NOMO-1 treated with DMSO at 0.1 percent for 48 hours (cell line): ENCODE measurements at regions not wholly inside any gene's neighbourhood (a gene's known extent, or its start where the extent isn't known, plus 50 kb on each side); places are given as distances from the start of the nearest gene placed in this dataset.

Source experiments
- DNase-seq: peaks from one replicate; lab custom pipeline; 2025; ENCODE audit not compliant: unreplicated experiment; lab: John Stamatoyannopoulos, UW

DNA sequence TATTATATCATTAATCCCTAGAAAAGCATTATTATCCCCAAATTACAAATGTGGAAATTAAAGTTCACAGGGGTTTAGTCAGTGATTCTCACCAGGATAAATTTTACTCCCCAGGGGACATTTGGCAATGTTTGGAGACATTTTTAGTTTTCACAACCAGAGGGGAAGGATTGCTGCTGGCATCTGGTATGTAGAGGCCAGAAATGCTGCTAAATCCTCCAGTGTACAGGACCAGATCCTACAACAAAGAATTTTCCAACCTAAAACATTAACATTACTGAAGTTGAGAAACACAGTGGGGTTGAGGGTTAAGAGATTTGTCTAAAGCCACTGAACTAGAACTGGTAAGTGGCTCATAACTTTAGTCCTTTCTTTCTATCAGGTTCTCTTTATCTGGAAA, 162.0 kb upstream of the SYT6 start:
- DNase-seq: no peak

DNA sequence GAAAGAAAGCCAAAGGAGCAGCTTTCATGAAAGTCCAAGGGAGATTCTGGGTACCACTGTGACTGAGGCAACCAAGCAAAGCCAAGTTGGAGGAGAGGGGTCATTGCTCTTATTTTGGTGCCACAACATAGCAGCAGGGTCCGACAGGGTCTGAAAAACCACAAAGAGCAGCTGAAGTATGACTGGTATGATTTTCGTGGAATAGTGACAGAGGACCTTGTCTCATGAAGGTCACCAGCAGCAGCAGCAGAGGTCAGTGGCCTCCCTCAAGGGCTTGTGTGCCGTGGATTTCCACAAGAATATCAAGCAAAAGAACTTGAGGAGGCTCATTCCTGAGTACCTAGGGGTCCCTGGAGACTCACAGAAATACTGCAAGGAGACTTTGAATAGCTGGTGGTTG, 160.9 kb upstream of the SYT6 start:
- DNase-seq: no peak

DNA sequence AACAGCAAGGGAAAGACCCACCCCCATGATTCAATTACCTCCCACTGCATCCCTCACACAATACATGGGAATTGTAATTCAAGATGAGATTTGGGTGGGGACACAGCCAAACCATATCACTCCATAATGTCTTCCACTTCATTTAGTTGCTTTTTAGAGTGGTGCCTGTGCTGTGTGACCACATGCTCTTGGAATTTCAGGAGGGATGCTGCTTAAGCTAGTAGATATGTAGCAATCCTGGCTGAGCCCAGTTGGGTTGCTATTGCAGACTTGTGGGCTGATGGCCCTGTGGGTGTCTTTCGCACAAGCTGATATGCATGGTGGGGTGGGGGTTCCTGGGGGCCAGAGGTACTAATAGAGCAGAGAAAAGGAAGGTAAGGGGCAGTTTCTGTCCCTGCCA, 160.4 kb upstream of the SYT6 start:
- DNase-seq: no peak

DNA sequence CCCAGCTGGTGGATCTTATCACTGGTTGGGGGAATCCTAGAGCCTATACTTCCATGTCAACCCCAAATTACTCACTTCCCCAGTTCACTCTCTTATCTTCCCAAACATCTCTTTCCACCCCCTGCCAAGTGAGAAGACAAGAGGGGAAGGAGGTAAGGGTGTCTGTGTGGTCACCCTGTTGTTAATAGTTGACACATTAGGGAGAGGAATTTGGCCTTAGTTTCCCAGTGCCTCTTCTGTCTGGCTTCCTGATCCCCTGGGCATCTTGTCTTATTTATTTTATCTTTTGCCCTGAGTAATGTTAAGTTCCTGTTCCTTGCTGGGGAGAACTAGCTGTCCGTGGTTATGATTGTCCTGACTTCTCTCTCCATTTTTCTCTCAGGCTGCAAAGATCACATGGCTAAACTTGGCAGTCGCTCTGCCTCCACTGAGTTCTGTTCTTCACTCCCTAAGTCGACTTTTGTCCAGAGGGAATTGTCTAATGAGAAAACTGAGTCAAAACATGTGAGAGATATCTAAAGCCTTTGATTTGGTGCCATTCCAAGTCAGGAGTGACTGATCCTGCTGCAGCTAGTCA, 157.1 kb upstream of the SYT6 start:
- DNase-seq: no peak

DNA sequence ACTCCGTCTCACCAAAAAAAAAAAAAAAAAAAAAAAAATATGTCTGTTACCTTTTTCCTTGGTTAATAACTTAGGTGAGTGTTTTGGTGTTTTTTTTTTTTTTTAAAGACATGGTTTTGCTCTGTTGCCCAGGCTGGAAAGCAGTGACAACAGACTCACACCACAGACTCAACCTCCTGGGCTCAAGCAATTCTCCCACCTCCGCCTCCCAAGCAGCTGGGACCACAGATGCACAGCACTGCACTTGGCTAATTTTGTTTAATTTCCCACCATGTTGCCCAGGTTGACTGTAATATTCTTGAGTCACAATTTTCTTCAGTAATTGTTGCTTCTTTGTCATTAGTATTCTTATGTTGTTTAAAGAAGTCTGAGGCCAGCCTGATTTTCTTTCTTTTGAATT, 149.2 kb upstream of the SYT6 start:
- no peak for DNase-seq

DNA sequence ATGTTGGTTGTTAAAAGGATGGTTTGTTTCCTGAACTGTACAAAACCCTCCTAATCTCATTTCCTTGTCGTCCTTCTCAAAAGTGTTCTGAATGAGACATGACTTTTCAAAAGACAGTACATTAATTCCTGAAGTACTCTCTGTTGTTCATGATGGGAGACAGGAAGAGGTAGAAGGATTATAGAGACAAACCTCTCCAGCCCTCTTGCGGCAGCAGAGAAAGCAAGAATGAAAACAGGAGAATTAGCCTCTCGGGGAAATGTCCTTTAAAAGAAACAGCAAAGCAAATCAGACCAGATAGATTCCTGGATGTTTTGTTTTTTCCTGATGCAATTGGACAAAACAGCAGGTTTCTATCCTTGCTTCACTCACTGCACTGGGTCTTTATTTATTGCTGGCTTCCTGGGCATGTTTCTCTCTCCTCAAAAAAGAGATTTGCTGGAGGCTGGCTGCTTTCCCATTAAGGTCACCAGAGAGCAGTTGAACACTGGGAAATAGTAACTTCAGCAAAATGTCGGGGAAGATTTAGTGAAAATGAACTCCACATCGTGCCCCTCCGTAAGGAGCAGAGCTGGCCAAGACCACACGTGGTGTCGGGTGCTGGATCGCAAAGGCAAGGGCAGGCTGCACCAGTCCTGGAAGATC, 145.8 kb upstream of the SYT6 start:
- DNase-seq: no peak

DNA sequence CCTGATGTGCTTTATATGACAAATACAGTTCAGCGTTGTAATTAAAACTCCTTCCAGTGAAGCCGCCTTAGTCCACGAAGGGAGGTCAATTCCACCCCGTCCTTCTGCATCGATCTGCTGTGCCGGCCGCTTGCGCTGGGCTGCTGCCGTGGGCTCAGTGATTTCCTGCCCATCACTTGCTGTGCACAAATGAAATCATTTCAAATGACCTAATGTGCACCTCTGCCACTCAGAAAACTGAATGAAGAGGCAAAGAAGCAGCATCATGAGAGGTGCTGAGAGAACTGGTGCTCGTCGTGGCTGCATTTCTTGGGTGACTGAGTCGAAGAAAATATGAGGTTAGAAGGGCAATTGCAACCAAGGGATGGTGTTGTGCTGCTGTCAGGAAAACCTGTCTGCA, 144.3 kb upstream of the SYT6 start:
- DNase-seq: no peak

DNA sequence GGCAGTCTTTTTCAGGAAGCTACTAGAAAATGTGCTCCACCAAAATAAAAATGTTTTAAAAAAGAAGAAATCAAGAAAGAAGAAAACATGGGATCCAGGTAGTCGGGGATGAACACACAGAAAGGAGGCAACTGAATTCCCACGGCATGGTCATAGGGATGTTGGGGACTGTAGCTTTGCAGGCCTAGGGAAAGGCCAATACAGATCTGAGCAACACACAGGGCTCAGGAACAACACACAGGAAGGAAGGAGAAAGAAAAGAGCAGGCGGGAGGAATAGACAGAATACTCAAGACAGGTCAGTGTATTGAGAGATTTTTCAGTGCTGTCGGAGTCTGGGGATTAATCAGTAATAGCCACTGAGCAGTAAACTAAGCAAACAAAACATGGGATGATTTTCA, 142.7 kb upstream of the SYT6 start:
- DNase-seq: no peak

DNA sequence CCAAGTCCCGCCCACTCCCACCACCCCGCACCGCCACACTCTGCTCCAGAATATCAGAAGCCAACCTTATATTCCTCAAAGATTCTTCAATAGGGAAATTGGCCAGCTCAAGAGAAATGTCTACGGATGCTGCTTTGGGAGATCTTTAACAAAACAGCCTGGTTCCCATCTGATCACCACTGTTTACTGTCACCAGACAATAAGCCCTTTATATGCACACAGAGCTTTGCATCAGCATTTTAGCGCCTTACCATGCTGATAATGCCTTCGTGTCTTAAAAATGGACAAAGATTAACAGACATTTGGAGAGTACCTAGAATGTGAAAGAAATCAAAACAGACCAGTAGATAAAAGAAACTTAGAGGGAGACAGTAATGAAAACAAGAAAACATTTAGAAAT, 141.7 kb upstream of the SYT6 start:
- DNase-seq: no peak

DNA sequence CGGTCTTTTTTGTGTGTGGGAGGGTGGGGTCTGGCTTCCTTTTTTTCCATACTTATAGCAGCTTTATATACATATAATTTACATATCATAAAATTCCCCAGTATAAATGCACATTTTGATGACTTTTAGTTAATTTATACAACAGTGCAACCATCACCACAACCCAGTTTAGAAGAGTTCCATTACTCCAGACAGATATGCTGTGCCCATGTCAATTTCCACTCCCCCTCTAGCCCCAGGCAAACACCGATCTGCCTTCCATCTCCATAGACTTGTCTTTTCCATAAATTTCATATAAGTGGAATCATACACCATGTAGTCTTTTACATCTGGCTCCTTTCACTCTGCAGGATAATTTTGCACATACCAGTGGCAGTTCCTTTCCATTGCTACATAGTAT, 139.2 kb upstream of the SYT6 start:
- DNase-seq: no peak

DNA sequence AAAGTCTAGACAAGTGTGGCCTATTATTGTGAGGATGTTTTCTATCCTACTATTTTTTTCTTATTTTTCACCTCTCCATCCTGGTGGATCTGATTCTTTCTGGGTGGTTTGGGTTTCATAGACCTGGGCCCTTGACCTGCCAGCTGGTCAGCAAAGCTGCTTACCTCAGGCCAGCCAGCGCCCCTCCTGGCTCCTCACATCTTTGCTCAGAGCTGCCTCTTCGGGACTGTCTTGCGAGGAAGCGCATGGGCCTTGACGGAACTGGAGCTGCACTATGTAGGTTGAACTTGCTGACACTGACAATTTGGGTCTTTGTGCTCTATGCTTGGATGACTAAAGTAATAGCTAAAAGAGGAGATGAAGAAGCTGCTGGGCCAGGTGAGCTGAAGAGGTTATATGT, 138.5 kb upstream of the SYT6 start:
- no peak for DNase-seq

DNA sequence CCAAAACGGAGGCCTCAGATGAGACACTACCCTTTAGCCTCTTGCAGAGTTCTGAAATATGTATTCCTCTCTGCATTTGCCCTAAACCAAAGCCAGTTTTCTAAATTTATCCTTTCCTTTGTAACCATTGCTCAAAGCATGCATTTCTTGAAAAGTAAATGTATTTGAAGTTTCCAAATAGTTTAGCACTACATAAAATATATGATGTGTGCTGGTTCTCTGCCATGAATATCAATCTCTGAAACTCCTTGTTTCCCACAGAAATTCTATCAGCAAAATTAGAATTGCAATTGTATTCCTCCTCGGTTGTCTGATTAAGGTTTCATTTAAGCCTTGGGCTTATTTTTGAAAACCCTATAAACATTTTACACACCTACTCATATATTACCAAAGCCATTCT, 137.1 kb upstream of the SYT6 start:
- DNase-seq: no peak

DNA sequence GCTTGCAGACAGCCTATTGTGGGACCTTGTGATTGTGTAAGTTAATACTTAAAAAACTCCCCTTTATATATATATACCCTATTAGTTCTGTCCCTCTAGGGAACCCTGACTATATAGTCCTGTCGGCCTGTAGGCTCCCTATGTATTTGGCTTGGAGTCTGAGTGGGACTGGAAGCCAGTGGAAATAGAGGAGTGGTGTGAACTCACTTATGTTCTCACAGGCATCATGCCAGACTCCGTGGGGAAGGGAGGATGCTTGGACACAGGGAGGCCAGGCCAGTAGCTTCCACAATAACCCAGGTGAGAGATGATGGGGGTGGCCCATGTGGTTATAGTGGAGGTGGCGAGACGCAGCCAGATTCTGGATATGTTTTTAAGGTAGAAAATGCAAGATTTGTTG, 136.7 kb upstream of the SYT6 start:
- DNase-seq: no peak

DNA sequence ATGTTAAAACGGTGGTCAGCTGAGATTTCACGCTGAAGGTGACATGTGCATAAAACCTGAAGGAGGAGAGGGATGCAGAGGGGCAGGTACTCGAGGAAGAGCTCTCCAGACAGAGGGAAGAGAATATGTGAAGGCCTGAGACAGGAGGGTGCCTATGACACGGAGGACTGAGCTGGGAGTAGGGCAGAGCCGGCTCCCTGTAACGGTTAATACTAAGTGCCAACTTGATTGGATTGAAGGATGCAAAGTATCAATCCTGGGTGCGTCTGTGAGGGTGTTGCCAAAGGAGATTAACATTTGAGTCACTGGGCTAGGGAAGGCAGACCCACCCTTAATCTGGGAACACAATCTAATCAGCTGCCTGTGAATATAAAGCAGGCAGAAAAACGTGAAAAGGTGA, 136.2 kb upstream of the SYT6 start:
- no peak for DNase-seq

DNA sequence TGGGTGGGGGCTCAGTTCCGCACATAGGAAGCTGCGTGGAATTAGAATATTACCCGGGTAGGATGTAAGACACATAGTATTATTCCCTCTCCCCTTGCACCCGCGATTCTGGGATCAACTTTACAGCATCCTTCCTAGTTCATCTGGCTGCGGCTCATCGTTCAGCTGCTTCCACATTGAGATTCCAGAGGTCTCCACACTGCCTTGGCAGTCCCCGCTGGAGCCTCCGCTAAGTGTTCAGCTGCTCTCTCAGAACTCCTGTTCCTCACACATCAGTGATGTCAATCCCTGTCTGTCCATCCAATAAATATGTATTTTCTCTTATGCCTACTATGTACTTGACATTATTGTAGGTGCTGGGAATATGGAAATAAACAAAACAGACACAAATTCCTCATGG, 135.6 kb upstream of the SYT6 start:
- no peak for DNase-seq

DNA sequence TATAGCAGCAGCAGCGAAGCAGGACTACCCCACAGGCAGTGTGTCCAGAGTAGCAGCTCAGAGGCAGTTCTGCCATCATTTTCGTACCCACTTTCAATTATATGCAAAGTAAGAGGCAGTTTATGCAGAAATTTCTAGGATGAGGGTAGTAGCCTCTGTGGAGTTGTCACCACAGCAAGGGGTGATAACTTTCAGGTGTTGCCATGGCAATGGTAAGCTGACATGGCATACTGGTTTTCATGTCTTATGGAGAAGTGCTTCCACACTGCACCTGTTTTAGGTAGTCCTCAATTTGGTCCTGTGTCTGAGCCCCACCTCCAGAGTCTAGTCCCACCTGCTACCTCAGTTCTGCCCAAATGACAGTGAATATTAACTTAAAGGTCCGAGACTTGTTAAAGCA, 133.3 kb upstream of the SYT6 start:
- no peak for DNase-seq

DNA sequence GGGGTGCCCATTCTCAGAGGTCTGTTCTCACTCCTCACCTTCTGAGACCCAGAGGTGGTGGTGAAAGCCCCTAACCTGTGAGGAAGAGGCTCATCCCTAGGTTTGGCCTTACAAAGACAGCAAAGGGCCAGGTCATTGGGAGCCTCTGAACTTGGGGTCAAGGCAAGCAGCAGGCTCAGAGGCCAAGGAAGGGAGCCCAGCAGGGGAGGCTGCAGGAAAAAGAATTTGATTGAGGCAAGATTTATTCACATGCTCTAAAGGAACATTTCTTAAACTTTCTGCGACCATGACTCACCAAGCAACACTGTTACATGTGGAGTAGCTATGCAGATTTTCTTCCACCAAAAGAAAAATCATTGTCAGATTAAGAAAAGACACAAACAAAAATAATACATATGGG, 132.5 kb upstream of the SYT6 start:
- DNase-seq: no peak

DNA sequence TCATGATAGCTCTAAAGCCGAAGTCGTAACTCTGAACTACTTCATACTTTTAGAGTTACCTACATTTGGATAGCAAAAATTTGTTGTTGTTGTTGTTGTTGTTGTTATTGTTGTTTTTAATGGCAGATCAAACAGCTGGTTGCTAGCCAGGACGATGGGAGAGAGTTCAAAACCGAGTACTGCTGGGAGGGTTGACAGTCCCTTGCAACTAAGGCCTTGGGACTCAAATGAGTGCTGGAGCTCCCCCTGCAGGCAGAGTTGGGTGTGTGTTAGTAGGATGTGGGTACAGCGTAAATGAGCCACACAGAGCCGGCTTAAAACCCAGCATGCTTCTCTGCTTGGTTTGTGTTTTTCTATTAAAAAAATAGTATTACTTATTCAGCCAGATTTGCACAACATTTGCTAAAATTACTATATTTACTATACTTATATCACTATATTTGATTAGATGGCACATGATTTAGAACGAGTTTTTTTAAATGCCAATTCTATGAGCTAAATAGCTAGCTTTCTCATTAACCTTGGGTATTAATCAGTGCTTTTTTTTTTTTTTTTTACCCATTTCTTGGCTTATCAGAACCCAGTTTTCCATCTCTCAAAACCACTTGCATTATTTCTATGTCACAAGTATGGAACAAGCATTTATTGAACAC, 129.2 kb upstream of the SYT6 start:
- DNase-seq: peak; percentile 73

DNA sequence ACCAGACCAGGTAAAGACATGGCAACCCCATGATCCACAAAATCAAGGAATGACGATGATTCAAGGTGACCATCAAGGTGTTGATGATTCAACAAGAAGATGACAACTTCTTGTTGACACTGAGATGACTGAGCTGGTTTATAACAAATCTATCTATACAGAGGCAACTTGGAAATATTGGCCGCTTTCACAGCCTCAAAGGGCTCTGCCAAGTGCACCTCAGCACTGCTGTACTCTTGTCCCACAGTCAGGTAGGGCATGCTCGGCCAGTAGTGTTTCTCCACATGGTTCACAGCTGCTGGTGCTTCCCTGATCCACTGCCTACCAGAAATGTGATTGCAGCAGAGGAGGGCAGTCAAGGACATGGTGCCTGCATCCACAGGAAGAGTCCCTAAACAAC, 125.2 kb upstream of the SYT6 start:
- DNase-seq: no peak

DNA sequence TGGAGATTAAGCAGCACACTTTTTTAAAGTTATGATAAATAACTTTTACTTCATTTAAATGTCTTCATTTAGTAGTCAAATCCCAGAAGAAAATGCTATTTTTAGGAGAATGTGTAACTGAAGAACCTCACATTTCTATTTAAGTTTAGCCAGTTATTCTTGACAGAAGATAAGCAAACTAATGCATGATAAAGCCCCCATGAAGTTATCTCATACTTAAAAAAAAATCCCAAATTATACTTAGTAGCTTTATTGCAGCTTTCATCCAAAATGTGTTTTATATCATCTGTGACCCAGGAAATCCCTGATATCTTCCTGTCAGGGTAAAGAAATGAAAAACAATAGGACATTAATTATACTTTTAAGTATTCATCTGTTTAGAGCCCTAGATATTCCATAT, 124.8 kb upstream of the SYT6 start:
- DNase-seq: no peak

DNA sequence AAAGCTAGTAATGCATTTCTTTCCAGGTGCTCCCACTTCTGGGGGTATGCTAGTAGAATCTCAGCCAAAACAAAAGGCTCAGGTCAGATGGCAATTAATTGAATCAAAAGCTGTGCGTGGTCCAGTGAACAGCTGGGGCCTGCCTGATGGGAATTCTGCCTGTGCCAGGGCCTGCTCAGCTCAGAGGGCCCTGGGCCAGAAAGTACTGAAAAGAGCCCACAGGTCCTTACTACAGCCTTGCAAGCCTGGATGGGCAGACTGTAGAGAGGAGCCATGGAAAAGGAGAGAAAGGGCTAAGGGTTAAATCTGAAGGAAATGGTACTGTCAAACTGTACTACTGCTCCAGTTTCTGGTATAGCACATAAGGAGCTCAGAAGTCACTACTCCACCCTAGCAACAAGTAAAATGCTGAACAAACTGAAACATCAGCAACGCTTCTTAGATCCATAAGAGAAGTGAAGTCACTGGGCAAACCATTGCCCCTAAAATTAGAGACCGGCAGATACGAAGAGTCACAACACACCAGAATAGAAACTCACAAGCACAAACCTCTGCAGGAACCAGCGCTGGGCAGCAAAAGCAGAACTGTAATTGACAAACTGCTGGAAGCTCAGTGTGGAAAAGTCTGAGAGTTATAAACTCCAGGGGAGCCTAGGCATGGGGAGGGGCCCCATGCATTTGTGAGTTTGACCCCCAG, 121.1 kb upstream of the SYT6 start:
- DNase-seq: peak; percentile 49

DNA sequence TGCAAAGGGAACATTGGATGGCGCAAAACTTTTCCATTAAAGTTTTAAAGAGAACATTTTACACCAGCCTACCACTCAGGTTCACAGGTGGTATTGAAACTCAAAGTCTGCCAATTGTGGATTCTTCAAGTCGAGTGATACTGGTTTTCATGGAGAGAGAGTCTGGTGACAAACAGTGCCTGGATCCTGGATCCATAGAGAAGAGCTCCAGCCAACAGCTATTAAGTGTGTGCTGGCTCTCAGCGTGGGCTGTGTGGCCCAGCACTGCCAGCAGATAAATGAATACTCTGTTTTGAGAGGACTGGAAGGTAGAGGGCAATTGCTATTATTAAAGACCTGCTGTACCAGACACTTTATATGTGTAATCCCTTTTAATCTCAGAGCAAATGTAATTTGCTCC, 118.9 kb upstream of the SYT6 start:
- DNase-seq: no peak
